ENCODE measurements at regions not wholly inside any gene's neighbourhood (a gene's known extent, or its start where the extent isn't known, plus 50 kb on each side); places are given as distances from the start of the nearest gene placed in this dataset.
"Not testable (repeated sequence)": the region's sequence is repeated elsewhere in the genome, so short reads cannot be mapped to it uniquely, and the experiment has no call there.

GRCh38 chr6:111925296-111925695 lies 52.0 kb upstream of the FYN start:
- peak; percentile 24 for DNase-seq

GRCh38 chr6:111926731-111927302 lies 53.6 kb upstream of the FYN start:
- no peak for DNase-seq

GRCh38 chr6:111927321-111927720 lies 54.1 kb upstream of the FYN start:
- no peak for DNase-seq

GRCh38 chr6:111928139-111928538 lies 54.9 kb upstream of the FYN start:
- no peak for DNase-seq

- DNase-seq, result not testable (repeated sequence)
Measured at GRCh38 chr6:111934611-111935010, 61.4 kb upstream of the FYN start.

- DNase-seq, result no peak
Measured at GRCh38 chr6:111936718-111937117, 63.5 kb upstream of the FYN start.

GRCh38 chr6:111938710-111939109 lies 65.5 kb upstream of the FYN start:
- DNase-seq, result no peak

GRCh38 chr6:111939902-111940301 lies 66.7 kb upstream of the FYN start:
- no peak for DNase-seq

- no peak for DNase-seq
Measured at GRCh38 chr6:111940801-111941200, 67.5 kb upstream of the FYN start.

- no peak for DNase-seq
Measured at GRCh38 chr6:111941686-111942330, 68.6 kb upstream of the FYN start.

- no peak for DNase-seq
Measured at GRCh38 chr6:111942561-111942960, 69.3 kb upstream of the FYN start.

GRCh38 chr6:111943266-111943665 lies 70.0 kb upstream of the FYN start:
- DNase-seq, result no peak

GRCh38 chr6:111943726-111944125 lies 70.5 kb upstream of the FYN start:
- no peak for DNase-seq

- DNase-seq, result no peak
Measured at GRCh38 chr6:111944541-111944940, 71.3 kb upstream of the FYN start.

GRCh38 chr6:111949546-111949945 lies 76.3 kb upstream of the FYN start:
- DNase-seq, result no peak

GRCh38 chr6:111949984-111950383 lies 76.7 kb upstream of the FYN start:
- DNase-seq, result not testable (repeated sequence)

- DNase-seq, result no peak
Measured at GRCh38 chr6:111950661-111951496, 77.6 kb upstream of the FYN start.

GRCh38 chr6:111951497-111952085 lies 78.3 kb upstream of the FYN start:
- no peak for DNase-seq

GRCh38 chr6:111952274-111952673 lies 79.0 kb upstream of the FYN start:
- no peak for DNase-seq

- no peak for DNase-seq
Measured at GRCh38 chr6:111952821-111953540, 79.7 kb upstream of the FYN start.

- no peak for DNase-seq
Measured at GRCh38 chr6:111956098-111956497, 82.8 kb upstream of the FYN start.

- no peak for DNase-seq
Measured at GRCh38 chr6:111957623-111958315, 84.5 kb upstream of the FYN start.
